DMS153 treated with DMSO at 0.1 percent for 48 hours (cell line): ENCODE measurements at regions not wholly inside any gene's neighbourhood (a gene's known extent, or its start where the extent isn't known, plus 50 kb on each side); places are given as distances from the start of the nearest gene placed in this dataset.

Source experiments
- DNase-seq: peaks from one replicate; lab custom pipeline; 2025; ENCODE audit not compliant: unreplicated experiment; lab: John Stamatoyannopoulos, UW

GRCh38 chr3:163878396-163878795, 1199.9 kb downstream of the SI start:
- no peak for DNase-seq

- DNase-seq: no peak
Observed at GRCh38 chr3:163877805-163878204, 1200.5 kb downstream of the SI start.

GRCh38 chr3:163863146-163863545, 1215.2 kb downstream of the SI start:
- DNase-seq: no peak

- no peak for DNase-seq
Observed at GRCh38 chr3:163852233-163852632, 1226.1 kb downstream of the SI start.

- DNase-seq: no peak
Observed at GRCh38 chr3:163838769-163839168, 1239.5 kb downstream of the SI start.

GRCh38 chr3:163832547-163832946, 1245.7 kb downstream of the SI start:
- DNase-seq: no peak

GRCh38 chr3:163821841-163822240, 1256.5 kb downstream of the SI start:
- DNase-seq: no peak

- no peak for DNase-seq
Observed at GRCh38 chr3:163817015-163817414, 1261.3 kb downstream of the SI start.

- DNase-seq: no peak
Observed at GRCh38 chr3:163813935-163814334, 1264.4 kb downstream of the SI start.

GRCh38 chr3:163812006-163812405, 1266.3 kb downstream of the SI start:
- no peak for DNase-seq

GRCh38 chr3:163809540-163809993, 1268.7 kb downstream of the SI start:
- no peak for DNase-seq

GRCh38 chr3:163786416-163786815, 1291.9 kb downstream of the SI start:
- DNase-seq: no peak

- DNase-seq: no peak
Observed at GRCh38 chr3:163785693-163786092, 1292.6 kb downstream of the SI start.

- DNase-seq: no peak
Observed at GRCh38 chr3:163779396-163780344, 1298.6 kb downstream of the SI start.

GRCh38 chr3:163776743-163777142, 1301.6 kb downstream of the SI start:
- no peak for DNase-seq

GRCh38 chr3:163773136-163773535, 1305.2 kb downstream of the SI start:
- DNase-seq: no peak

GRCh38 chr3:163768048-163768447, 1310.2 kb downstream of the SI start:
- no peak for DNase-seq

GRCh38 chr3:163766112-163766511, 1312.2 kb downstream of the SI start:
- no peak for DNase-seq

GRCh38 chr3:163753033-163753432, 1325.3 kb downstream of the SI start:
- DNase-seq: no peak

- DNase-seq: no peak
Observed at GRCh38 chr3:163745204-163745603, 1333.1 kb downstream of the SI start.

- no peak for DNase-seq
Observed at GRCh38 chr3:163735394-163735793, 1342.9 kb downstream of the SI start.

GRCh38 chr3:163730684-163731083, 1347.6 kb downstream of the SI start:
- DNase-seq: no peak

GRCh38 chr3:163726125-163726524, 1352.2 kb downstream of the SI start:
- no peak for DNase-seq
